Psoas muscle (tissue), 7 donors: ENCODE measurements at regions not wholly inside any gene's neighbourhood (a gene's known extent, or its start where the extent isn't known, plus 50 kb on each side); places are given as distances from the start of the nearest gene placed in this dataset.

Experiments used
- ATAC-seq, 4 donors: fragments of 200-7000 bp; cut with Tn5 transposase; one replicate each; pipeline ENCODE4 v1.9.1; 2020; ENCODE audit warnings: moderate library complexity in 3 of 4, mild to moderate bottlenecking in 2 of 4
- DNase-seq, 2 donors: peaks; one replicate each; pipeline ENCODE4 v3.0.0-alpha.2; 2020
- H3K27ac ChIP-seq: fragments of 200-600 bp; one replicate; pipeline ENCODE4 v1.8.0; 2022
- H3K27me3 ChIP-seq, 3 donors: fragments of 200-600 bp in 1 of 3; one replicate each; pipeline versions ENCODE4 v1.6.1 to v1.8.0; 2013 to 2022; ENCODE audit warnings: low read length in 2 of 3, mild to moderate bottlenecking in 2 of 3, moderate library complexity in 1 of 3; ENCODE audit not compliant: insufficient read depth in 3 of 3
- H3K36me3 ChIP-seq, 2 donors: fragments of 200-600 bp in 1 of 2; one replicate each; pipeline versions ENCODE4 v1.6.1 to v1.8.0; 2013 to 2022; ENCODE audit warnings: low read depth in 1 of 2, mild to moderate bottlenecking in 1 of 2, moderate library complexity in 1 of 2; ENCODE audit not compliant: insufficient read depth in 1 of 2
- H3K4me1 ChIP-seq: fragments of 200-600 bp; one replicate; pipeline ENCODE4 v1.8.0; 2022
- H3K4me3 ChIP-seq: fragments of 200-600 bp; one replicate; pipeline ENCODE4 v1.8.0; 2022; ENCODE audit warnings: mild to moderate bottlenecking
- H3K9me3 ChIP-seq: fragments of 200-600 bp; one replicate; pipeline ENCODE4 v1.8.0; 2022
- CTCF ChIP-seq: fragments of 200-600 bp; IDR thresholded peaks from one replicate; pipeline ENCODE4 v1.8.0; 2022; ENCODE audit warnings: antibody characterized with exemption
- WGBS, 3 donors: extraction: QIAGEN DNeasy Blood & Tissue Kit; methylation state at CpG; one replicate each; pipeline versions ENCODE4 v1.1.6 to v1.1.7; 2013; 5-methylcytosine and 5-hydroxymethylcytosine counted together
- intact Hi-C, 2 donors: fragments of 100-400 bp; cut with DNase I; formaldehyde crosslinking; loops; one replicate each; pipeline versions ENCODE4 v1.11.0 to v1.14.2; 2022
- donor health status: healthy with polysubstance abuse.
- donor health status: DM: no; HTN: no; CAD: no; lungs with moderate emphysema.
- donor health status: Bipolar disorder and iron deficiency.
- donor health status: healthy.
- donor health status: DM: yes; HTN: yes; CAD: no.
- donor health status: DM: no; HTN: no; CAD: no.
- donor health status: DM: yes; HTN: yes; CAD: no.

DNA sequence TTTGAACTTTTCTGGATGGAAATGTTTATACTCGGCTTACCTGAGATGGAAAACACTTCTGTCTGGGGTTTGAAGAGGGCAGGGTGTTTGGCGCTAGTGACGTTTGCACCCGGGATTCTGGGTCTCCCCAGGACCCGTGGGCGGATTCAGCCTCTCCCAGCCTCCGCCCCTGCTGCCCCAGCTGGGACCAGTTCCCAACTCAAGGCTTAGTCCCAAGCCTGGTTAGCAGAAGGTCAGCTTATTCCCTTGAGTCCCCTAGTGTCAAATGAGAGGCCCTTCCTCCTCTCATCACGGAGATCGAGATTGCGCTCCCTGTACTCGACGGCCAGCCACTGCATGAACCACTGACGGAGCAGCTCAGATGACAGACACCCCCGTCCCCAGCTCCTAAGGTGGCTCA is 123.2 kb downstream of the RTP5 start:
- H3K27ac ChIP-seq = no peak overlapping the region
- intact Hi-C loops = no loop called here
- H3K9me3 ChIP-seq = no peaks in the 10 kb centered on the region
- TF ChIP-seq CTCF = no peak
- ATAC-seq (no peak), DNase-seq (no peak)
- H3K36me3 ChIP-seq = no peaks in the 10 kb centered on the region
- H3K4me3 ChIP-seq = no peak overlapping the region
- no peaks in the 10 kb centered on the region for H3K4me1 ChIP-seq
- WGBS, 3 donors = 80 to 84% (median 80%) methylated on average over 14 of the region's 14 CpGs
- H3K27me3 ChIP-seq = peaks cover 0 to 4% (median 0%) of the 10 kb centered on the region in 3 donors

GRCh38 chr2:241993386-241994005 is 124.0 kb downstream of the RTP5 start:
- Histone ChIP-seq H3K4me1 (no peaks in the 10 kb centered on the region), H3K4me3 (no peak overlapping the region), H3K27ac (no peak overlapping the region), H3K9me3 (no peaks in the 10 kb centered on the region), H3K27me3 (peaks cover 0 to 3% (median 0%) of the 10 kb centered on the region in 3 donors), H3K36me3 (no peaks in the 10 kb centered on the region)
- no peak for TF ChIP-seq CTCF
- WGBS, 3 donors = 94 to 97% (median 96%) methylated on average over 16 of the region's 16 CpGs
- intact Hi-C loops = no loop called here
- ATAC-seq = no peak
- no peak for DNase-seq

DNA sequence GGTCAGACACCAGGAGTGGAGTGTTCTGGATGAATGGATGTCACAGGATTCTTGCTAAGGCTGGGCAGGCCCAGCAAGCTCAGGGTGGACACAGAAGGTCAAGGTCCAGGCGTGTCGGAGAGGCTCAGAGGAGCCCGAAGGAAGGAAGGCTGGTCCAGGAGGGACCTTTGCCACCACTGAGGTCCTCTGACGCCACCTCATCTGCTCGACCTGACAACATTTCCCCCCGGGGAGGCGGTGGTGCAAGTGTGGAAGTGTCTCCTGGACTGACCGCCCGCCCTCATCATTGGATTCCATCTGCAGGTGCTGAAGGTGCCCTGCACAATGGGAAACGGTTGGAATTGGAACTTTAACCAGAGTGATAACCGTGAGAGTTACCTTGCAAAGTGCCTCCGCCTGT is 124.6 kb downstream of the RTP5 start:
- Histone ChIP-seq H3K36me3 (no peaks in the 10 kb centered on the region), H3K4me3 (no peak overlapping the region), H3K27ac (no peak overlapping the region), H3K27me3 (peaks cover 0 to 3% (median 3%) of the 10 kb centered on the region in 3 donors), H3K4me1 (no peaks in the 10 kb centered on the region), H3K9me3 (no peaks in the 10 kb centered on the region)
- DNase-seq (no peak), ATAC-seq (no peak)
- intact Hi-C loops = no loop called here
- 83 to 92% (median 87%) methylated on average over 8 to 12 of the region's 12 CpGs for WGBS, 3 donors
- TF ChIP-seq CTCF = no peak

DNA sequence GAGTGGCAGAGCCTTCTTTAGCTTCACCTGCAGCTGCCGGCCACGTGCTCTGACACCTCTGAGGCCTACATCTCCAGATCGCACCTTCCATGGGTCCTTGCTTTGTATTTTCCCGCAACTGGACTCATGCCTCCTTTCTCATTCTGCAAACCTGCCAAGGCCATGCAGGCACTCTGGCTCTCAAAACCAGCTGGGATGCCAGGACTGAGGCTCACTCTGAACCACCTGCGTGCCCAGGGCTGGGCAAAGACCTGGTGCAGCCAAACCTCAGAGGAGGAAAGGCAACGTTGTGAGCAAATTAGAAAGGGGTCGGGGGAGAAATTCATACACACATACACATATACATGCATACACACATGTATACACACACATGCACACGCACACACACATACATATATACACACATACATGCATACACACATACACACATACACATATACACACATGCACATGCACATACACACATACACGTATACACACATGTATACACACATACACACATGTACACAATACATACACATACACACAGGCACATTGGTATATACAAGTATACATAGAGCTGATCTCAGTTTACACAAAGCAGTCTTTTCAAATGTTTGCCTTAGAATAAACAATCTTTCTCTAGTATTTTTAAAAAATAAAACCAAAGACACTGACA is 125.2 kb downstream of the RTP5 start:
- Histone ChIP-seq H3K27ac (no peak overlapping the region), H3K4me1 (no peaks in the 10 kb centered on the region), H3K9me3 (no peaks in the 10 kb centered on the region), H3K27me3 (peaks cover 0 to 7% (median 1%) of the 10 kb centered on the region in 3 donors), H3K4me3 (no peak overlapping the region), H3K36me3 (no peaks in the 10 kb centered on the region)
- no peak for DNase-seq
- intact Hi-C loops = no loop called here
- no peak for TF ChIP-seq CTCF
- WGBS, 3 donors = 74 to 93% (median 83%) methylated on average over 9 of the region's 9 CpGs
- no peak for ATAC-seq
